Activated gamma-delta T cell treated with Interleukin-2 at 50 U/mL for 16 hours (primary cell): ENCODE measurements at regions not wholly inside any gene's neighbourhood (a gene's known extent, or its start where the extent isn't known, plus 50 kb on each side); places are given as distances from the start of the nearest gene placed in this dataset.

Source experiments
- DNase-seq: peaks from one replicate; pipeline ENCODE4 v3.0.0-alpha.2; 2020

DNA sequence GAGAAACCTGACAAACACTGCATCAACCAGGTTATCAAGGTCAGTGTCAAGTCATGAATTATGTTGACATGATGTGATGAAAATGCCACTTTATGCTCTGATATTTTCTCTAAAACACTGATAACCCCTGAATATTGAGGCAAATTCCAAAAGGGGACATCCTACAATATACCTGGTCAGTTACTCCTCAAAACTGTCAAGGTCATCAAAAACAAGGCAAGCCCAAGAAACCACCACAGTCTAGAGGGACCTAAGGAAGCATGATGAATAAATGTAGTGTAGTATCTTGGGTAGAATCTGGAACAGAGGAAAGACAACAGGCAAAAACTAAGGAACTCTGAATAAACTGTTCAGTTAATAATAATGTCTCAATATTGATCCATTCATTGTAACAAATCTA, 275.3 kb upstream of the THRB start:
- no peak for DNase-seq

- no peak for DNase-seq
Measured at GRCh38 chr3:24773798-24774197, 279.1 kb upstream of the THRB start.

GRCh38 chr3:24780991-24781390, 286.3 kb upstream of the THRB start:
- DNase-seq, result no peak

DNA sequence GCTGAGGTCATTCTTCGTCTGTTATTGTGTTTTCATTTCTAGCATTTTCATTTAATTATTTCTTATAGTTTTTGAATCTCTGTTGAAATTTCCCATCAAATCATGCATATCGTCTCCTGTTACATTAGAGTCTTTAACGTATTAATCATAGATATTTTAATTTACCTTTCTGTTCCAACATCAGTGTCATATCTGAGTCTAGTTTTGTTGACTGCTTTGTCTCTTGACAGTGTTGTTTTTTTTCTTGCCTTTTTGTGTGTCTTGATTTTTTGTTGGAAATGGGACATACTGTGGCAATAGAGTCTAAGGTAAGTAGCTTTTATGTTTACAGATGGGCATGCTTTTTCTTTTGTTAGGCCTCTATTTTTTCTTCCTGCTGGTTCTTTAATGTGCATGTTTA, 286.8 kb upstream of the THRB start:
- no peak for DNase-seq

DNA sequence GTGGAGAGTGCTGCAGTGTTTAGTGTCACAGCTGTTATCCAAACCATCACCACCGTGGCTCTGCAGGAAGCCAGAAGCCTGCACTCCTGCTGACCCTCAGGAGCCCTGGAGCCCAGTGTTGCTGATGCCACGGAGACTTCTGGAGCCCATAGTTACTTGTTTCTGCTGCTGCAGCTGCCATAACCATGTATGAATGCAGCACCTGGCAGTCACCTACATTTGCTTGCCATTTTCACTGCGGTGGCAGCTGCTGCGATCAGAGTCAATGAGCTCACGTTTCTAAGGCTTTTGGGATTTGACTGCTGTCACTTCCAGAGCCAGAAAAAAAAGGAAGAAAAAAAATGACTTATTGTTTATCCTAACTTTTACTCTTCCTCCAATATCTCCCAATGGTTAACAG, 299.2 kb upstream of the THRB start:
- no peak for DNase-seq

- DNase-seq, result no peak
Measured at GRCh38 chr3:24802614-24803013, 308.0 kb upstream of the THRB start.

DNA sequence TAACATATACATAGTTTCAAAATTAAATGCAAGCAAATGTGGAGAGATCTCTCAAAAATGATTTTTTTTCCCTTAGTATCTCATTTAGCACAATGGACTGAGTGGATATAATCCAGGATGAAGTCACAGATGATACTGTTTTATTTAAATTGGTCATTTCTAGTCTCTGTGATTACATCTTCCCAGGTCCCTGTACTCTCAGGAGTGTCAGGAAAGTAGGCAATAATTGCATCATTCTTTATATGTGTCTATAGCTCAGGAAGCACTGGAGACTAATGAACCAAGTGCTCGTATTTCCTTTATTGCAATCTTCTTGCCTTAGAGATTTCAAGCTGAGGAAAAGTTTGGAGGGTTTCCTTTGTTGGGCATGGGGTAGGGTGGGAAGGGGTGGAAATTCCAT, 309.4 kb upstream of the THRB start:
- no peak for DNase-seq

DNA sequence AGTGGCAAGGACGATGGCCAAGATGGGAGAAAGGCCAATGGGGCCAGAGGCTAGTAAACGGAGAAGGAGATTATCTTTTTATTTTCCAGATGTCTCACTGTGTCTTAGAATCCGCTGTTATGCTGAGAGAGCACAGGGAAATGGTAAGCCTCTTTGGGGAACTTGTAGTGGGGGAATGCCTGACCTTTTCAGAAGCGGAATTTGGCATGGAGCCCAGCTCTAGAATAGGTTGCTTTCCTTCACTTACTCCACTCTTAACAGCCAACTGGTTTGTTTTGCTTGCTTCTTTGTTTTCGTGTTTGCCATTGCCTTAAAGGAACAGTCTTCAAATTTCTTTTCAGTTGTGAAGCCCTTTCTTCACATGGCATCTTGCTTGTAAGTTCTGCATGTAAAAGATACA, 316.2 kb upstream of the THRB start:
- no peak for DNase-seq

DNA sequence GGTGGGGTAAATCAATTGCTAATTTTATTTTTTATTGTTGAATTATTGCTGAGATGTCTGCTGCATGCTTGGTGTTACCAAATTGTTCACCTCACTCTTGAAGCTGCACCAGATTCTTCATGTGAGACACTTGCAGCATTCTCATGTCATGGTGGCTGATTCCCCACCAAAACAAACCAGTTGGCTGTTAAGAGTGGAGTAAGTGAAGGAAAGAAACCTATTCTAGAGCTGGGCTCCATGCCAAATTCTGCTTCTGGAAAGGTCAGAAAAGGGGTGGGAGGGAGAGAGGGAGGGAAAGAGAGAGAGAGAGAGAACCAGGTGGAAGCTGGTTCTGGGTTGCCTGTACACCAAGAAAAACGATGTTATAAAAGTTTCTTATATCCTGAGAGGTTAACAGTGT, 317.5 kb upstream of the THRB start:
- DNase-seq, result no peak

GRCh38 chr3:24818055-24818454, 323.4 kb upstream of the THRB start:
- DNase-seq, result no peak

GRCh38 chr3:24828011-24828410, 333.4 kb upstream of the THRB start:
- DNase-seq, result no peak

GRCh38 chr3:24828551-24828950, 333.9 kb upstream of the THRB start:
- DNase-seq, result no peak

DNA sequence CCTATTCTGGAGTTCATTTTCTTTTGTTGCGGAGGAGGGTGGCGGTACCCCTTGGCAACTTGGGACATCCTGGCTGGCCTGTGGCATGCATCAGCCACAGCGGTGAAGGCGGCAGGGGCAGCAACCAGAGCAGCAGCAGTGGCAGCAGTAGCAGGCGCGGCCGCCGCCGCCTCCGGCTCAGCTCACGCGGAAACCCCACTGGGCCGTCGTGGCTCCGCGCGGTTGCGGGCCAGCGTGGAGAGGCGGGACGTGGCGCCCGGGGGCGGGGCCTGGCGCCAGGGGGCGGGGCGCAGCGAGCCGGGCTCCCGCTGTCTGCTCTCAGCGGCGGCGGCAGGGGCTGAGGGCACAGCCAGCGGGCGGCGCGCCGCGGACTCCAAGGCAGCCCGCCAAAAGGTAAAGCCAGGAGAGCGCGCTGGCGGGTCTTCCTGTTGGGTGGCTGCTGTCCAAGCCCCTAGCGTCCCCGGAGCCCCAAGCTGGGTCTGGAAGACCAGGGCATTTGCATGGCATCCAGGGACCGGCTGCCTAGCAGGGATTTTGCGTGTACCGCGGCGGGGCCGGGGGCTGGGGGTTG, 334.4 kb upstream of the THRB start:
- no peak for DNase-seq

DNA sequence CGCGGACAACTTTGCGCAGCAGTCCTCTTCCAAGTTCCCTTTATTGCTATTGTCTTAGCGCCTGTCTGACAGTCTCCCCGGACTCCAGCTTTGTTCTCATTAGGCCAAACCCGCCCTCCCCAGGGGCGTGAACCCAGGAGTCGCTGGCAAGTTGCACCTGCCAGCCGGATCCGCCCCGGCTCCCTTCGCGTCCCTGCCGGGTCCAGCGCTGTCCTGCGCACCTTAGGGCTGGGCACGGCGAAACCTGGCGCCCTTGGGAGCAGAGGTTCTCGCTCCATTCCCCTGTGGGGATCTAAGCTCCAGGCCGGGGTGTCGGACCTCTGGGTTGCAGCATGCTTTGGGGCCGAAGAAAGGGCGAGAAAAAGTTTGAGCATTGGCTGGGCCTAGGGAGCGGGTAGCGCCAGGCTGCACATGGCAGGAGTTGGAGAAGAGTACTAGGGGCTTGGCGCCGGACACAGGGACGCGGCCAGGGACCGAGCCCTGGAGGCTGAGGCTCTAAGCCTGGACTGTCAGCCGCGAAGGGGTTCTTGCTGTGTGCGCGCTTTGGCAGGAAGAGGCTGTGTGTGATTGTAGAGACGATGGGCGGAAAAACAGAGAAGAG, 335.1 kb upstream of the THRB start:
- DNase-seq, result no peak

DNA sequence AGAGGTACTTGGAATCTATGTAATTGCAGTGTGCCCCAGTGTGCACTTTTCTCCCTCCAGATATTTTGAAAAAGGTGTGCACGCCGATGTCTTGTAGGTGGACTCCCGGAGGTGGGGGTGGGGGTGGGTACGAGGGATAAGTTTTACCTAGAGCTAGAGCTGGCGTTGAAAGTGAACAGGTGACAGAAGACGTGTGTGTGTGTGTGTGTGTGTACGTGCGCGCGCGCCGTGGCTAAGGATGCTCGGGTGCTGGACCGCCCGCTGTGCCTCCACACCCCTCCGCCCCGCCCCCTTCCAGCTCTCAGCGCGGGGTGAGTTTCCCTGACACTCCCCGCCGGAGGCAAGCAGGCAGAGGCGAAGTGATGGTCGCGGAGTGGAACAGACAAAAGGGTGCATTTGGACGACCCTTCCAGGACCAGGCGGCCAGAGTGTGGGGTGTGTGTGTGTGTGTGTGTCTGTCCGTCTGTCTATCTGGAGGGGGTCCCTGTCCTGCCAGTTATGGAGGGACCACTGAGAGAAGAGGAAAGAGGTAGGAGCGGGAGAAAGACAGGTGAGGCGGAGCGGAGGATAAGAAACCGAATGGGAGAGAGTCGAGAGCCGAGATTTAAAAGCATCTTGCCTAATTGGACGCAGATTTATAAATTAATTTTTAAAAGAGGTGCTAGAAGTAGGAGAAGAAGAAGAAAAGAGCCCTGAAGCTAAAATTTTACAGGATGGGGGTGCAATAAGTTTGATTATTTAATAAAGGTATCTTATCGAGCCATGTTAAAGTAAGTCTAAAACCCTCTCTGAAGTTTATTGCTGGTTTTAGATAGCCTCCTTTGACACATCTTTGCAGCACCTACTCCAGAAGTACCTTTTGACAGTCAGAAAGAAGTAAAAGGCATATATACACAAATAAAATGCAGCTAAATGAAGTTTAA, 335.8 kb upstream of the THRB start:
- no peak for DNase-seq

DNA sequence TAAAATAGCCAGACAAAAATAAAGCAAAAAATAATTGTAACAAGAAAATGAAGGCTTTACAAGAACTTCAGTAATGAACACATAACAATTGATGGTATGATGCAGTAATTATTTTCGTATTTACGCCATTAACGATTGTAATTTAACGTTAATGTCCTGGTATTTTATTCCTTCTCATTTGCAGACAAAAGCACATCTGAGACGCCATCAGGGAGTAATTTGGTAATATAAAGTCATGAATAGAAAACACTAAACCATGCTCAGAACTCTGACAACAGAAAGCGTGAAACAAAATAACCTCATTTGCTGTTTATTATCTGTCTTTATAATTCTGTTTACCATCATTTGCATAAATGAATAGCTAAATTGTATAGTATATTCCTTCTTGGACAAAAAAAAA, 336.6 kb upstream of the THRB start:
- no peak for DNase-seq

GRCh38 chr3:24832891-24833290, 338.2 kb upstream of the THRB start:
- DNase-seq, result no peak

DNA sequence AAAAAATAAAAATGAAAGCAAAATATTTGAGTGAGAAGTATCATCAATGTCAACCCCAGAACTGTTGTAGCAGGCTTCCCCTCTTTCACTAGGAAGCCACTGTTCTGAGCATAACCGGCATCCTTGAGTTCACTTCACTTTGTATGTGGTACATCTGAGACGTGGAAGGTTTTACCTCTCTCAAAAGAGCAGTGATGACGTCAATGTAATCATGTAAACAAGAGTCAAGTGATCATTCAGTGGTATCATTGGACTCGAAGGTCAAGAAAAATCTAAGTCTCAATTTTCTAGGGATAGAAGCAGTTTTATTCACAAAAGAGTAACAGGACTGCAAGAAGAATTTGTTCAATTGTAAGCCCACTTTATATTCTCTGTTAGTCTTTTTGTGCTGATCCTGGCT, 339.8 kb upstream of the THRB start:
- DNase-seq, result no peak

GRCh38 chr3:24835510-24835909, 340.9 kb upstream of the THRB start:
- DNase-seq, result no peak

- DNase-seq, result no peak
Measured at GRCh38 chr3:24837601-24838000, 343.0 kb upstream of the THRB start.

DNA sequence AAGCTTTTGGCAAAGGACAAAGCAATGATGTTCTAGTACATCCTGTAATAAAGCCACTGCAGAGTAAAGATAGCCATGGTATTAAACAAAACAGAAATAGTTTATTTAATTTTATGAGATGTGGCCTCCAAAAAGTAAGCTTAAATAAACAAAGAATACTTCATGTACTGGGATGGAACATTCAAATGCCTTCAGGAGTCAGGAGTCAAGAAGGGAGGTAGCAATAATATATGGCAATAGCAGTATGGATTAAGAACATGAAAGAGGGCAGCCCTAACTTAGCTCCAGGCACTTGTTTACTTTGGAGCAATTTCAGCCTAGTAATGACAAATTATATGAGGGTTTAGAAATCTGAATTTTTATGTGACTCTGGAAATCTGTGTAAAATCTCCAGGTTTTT, 343.9 kb upstream of the THRB start:
- DNase-seq, result no peak

DNA sequence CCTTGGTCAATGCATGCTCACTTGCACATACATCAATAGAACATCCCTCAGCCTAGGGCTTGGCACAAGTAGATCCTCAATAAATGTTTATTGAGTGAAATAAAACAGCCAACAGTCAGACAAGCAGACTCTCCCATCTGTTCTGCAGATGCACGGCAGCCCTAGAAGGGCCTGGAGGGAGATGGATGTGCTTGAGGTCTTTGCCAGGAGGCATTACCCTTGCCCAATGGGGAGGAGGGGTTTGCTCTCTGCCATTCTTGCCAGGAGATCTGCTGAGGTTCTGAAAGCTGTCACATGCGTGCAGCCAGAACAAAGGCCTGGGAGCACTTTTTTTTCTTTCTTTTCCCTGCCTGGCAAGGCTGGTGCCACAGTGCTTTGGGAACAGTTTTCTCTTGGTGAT, 349.3 kb upstream of the THRB start:
- DNase-seq, result no peak

DNA sequence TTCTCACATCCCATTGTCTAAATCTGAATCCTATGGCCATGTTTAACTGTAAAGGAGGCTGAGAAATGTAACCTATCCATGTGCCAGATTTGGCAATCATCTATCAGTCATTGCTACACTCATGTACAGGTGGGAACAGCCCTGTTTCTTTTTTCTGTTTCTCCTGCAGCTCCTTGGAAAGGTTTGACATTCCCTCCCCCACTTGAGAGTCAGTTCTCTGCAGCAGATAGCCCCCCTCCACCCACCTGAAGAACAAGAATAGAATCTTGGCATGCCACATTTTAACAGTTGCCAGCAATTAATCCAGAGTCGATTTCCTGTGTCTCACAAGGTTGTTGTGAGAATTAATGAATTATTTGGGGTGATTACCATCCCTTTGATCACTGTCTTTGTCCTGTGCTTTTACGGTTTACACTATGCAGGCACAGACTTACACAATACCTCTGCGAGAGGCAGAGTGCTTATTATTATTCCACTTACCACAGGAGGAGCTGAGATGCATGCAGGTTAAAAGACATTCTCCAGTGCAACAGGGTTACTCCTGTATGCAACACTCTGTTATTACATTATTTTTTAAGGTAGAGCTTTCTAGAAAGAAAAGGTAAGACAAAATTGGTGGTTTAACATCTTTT, 351.0 kb upstream of the THRB start:
- DNase-seq, result no peak

DNA sequence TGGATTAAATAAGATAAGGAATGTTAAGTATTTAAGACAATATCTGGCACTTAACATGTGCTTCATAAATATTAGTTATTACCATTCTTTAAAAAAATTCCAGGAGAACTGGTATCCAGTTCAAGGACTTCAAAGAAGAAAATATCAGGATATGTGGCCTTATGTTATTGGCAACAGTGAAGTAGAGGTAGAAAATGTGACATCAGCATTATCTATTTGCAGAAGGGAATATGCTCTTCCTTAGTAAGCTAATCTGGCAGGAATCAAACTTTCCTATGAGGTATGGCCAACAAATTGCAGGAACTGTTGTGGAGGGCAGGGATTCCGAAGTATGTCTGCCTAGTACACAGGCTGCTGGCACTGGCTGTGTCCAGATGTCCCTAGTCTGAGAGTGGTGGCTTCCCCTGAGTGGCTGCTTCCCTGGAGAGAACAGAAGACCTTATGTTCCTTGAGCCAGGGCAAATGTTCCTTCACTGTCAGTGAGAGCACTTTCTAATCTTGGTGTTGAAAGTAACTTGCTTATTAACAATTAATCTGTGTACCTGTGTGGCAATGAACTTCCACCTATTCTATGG, 351.7 kb upstream of the THRB start:
- DNase-seq, result no peak
